LNCAP (cell line): ENCODE measurements at regions not wholly inside any gene's neighbourhood (a gene's known extent, or its start where the extent isn't known, plus 50 kb on each side); places are given as distances from the start of the nearest gene placed in this dataset.

ENCODE experiments used
- TF ChIP-seq, protein P1 (sequence below): fragments of 450-650 bp; IDR thresholded peaks from 2 replicates; pipeline ENCODE4 v1.5.1; 2017; ENCODE audit warnings: mild to moderate bottlenecking

DNA sequence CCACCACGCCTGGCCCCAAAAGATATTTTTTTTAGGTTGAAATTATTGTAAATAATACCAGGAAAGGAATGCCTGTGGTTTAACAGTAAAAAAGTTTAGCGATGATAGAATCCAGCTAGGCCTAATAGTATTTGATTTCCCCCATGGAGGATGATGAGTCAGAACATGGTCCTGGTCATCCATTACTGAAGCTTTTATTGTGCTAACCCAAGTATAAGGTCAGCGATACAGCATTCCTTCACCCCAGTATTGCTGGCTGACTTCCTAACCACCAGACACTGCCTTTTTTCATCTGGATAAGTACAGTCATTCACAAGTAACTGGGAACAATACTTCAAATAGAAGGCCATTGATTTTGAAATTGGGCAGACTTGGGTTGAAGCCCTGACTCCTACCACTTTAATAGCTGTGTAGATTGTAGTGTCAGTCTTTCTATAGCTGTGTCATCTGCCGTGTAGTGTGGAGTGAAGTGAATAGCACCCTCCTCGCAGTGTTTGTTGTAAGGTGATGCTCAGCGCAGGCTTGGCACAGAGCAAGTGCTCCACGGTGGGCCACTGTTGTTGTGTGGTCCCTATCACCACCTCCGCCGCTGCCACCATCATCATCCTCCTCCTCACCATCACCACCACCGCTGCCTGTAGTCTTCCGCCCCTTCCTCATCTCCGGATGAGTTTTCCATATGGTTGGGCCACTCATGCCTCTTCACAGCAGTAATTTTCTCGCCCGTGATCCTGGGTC lies 436.0 kb upstream of the TPM1 start:
- TF ChIP-seq, protein P1, sequence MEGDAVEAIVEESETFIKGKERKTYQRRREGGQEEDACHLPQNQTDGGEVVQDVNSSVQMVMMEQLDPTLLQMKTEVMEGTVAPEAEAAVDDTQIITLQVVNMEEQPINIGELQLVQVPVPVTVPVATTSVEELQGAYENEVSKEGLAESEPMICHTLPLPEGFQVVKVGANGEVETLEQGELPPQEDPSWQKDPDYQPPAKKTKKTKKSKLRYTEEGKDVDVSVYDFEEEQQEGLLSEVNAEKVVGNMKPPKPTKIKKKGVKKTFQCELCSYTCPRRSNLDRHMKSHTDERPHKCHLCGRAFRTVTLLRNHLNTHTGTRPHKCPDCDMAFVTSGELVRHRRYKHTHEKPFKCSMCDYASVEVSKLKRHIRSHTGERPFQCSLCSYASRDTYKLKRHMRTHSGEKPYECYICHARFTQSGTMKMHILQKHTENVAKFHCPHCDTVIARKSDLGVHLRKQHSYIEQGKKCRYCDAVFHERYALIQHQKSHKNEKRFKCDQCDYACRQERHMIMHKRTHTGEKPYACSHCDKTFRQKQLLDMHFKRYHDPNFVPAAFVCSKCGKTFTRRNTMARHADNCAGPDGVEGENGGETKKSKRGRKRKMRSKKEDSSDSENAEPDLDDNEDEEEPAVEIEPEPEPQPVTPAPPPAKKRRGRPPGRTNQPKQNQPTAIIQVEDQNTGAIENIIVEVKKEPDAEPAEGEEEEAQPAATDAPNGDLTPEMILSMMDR: no peak

DNA sequence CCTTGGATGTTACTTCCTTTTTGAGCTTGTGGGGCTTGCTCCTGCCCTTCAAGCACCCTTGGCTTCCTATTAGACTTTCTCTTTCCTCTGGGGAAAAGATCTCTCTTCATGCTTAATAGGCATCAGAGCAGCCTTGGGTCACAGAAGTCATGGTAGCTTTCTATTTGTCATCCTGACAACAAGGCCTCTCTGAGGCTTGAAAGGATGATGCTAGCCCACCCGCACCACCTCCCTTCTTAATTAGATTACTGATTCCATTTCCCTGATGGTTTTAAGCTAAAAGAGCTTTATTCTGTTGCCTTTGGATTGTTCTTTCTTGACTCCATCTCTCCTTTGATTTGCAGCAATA lies 435.5 kb upstream of the TPM1 start:
- TF ChIP-seq, protein P1: no peak

DNA sequence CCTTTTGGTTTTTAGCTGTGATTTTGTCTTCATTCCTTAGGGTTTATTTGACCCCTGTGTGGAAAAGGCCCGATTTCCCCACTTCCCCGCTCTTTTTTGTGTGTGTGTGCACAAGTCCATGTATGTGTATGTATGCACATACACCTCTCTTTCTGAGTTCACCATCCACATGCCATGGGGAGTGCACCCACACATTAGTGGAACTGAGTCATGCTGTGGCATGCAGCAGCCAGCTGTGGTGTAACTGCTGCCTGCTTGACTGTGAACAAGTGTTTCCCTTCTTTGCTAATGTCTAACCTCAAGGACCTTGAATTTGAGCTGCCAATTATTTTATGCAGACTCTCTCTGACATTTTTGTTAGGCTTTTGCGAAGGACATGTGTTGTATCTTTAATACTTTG lies 434.9 kb upstream of the TPM1 start:
- TF ChIP-seq, protein P1: no peak

DNA sequence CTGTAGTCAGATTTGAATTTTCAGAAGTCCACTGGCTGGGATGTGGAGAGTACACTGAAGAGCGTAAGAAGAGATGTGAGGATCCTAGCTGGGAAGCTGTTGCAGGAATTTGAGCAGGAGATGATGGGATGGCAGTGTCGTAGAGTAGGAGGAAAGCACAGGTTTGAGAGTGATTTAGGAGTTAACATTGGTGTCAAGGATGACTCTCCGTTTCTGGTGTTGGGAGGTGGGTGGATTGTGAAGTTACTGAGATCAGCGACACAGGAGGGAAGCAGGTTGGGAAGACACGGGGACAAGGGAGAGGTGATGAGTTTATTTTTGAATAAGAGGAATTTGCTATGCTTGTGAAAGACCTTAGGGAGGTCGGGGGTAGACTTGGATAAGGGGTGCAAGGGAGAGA lies 434.2 kb upstream of the TPM1 start:
- TF ChIP-seq, protein P1: no peak

DNA sequence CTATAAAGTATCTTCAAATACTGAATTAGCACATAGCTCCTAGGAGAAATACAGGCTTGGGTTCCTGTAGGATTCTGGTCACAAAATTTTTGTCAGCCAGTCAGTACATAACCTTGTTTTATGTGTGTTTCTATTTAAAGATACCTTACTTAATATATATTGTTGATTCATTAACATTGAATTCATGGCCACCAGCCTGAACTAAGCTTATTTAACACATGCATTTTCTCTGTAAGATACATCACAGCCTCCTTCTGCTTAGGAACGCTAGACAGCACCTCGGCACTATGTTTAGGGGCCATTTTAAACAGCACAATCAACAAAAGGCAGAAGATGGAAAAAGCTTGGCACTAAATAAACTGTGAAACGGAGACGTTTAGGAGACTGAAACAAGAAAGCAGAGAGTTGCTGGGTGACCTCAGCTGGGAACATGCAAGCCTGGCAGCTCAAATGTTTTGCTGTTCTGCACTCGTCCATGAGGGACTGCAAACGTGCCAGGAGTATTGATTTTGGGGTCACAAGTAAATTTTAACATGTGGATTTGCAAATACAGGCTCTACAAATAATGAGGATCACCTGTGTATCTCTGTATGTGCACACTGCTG lies 432.2 kb upstream of the TPM1 start:
- TF ChIP-seq, protein P1: no peak

DNA sequence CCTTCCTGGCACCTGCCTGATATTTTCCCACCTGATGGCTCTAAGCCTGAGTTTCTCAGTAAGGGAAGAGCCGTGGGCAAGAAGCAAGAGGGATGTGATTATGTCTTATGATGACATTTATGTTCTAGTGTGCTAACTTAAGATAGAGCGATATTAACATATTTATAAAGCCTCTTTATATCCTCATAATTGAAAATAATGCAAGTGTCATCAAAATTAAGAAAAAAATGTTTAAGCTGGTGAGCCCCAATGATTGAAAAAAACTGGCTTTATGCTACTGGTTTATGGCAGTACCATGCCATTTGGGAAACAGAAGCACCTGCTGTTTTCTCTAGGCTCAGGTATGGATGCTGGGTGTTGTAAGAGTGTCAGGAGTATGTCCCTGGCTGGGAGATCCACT lies 431.5 kb upstream of the TPM1 start:
- TF ChIP-seq, protein P1: no peak

DNA sequence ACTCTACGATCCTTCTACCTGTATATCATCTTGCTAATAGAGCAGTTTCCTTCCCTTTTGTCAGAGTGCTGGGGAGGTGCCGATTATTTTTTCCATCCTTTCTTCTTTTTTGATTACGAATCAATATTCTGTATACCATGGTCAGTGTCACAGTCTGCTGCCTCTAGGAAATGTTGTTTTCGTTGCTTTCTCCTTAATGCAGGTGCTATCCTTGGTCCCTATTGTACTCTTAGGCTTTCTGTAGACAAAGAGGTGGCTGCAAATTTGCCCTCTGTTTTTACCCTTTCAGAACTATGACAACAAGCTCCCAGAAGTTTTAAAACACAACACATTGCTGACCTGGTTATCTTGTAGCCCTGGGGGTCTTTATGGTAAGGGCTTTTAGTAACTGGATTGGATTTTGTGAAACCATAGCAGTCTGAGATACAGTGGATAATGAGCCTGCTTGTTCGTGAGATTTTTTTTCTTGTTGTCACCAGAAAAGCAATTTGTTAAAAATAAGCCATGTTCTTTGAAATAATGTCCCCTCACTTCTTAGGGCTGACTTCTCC lies 430.3 kb upstream of the TPM1 start:
- TF ChIP-seq, protein P1: no peak
